NOMO-1 treated with dmso at 0.1 percent for 144 hours (cell line): ENCODE measurements at regions not wholly inside any gene's neighbourhood (a gene's known extent, or its start where the extent isn't known, plus 50 kb on each side); places are given as distances from the start of the nearest gene placed in this dataset.
"Not testable (repeated sequence)": the region's sequence is repeated elsewhere in the genome, so short reads cannot be mapped to it uniquely, and the experiment has no call there.

Experiments
- DNase-seq: peaks from one replicate; lab custom pipeline; 2025; ENCODE audit not compliant: unreplicated experiment; lab: John Stamatoyannopoulos, UW

GRCh38 chr7:69228212-69228811 is 370.0 kb upstream of the AUTS2 start:
- no peak for DNase-seq

- no peak for DNase-seq
Measured at GRCh38 chr7:69232445-69233376, 365.6 kb upstream of the AUTS2 start.

GRCh38 chr7:69237541-69237940 is 360.7 kb upstream of the AUTS2 start:
- no peak for DNase-seq

GRCh38 chr7:69243016-69243415 is 355.3 kb upstream of the AUTS2 start:
- DNase-seq: no peak

GRCh38 chr7:69244701-69245100 is 353.6 kb upstream of the AUTS2 start:
- no peak for DNase-seq

- DNase-seq: no peak
Measured at GRCh38 chr7:69245646-69246045, 352.6 kb upstream of the AUTS2 start.

- no peak for DNase-seq
Measured at GRCh38 chr7:69246758-69247157, 351.5 kb upstream of the AUTS2 start.

GRCh38 chr7:69248382-69248828 is 349.9 kb upstream of the AUTS2 start:
- not testable (repeated sequence) for DNase-seq

- no peak for DNase-seq
Measured at GRCh38 chr7:69250958-69251357, 347.3 kb upstream of the AUTS2 start.

GRCh38 chr7:69254643-69255042 is 343.6 kb upstream of the AUTS2 start:
- DNase-seq: no peak

GRCh38 chr7:69256634-69257081 is 341.6 kb upstream of the AUTS2 start:
- peak; percentile 91 for DNase-seq

GRCh38 chr7:69257592-69257991 is 340.7 kb upstream of the AUTS2 start:
- no peak for DNase-seq

- no peak for DNase-seq
Measured at GRCh38 chr7:69259445-69259844, 338.8 kb upstream of the AUTS2 start.

GRCh38 chr7:69260023-69260422 is 338.3 kb upstream of the AUTS2 start:
- DNase-seq: no peak

GRCh38 chr7:69263550-69263949 is 334.7 kb upstream of the AUTS2 start:
- DNase-seq: no peak

- DNase-seq: no peak
Measured at GRCh38 chr7:69269806-69270205, 328.5 kb upstream of the AUTS2 start.

- no peak for DNase-seq
Measured at GRCh38 chr7:69272101-69272500, 326.2 kb upstream of the AUTS2 start.

GRCh38 chr7:69276011-69276729 is 322.1 kb upstream of the AUTS2 start:
- no peak for DNase-seq

GRCh38 chr7:69277366-69277765 is 320.9 kb upstream of the AUTS2 start:
- no peak for DNase-seq

GRCh38 chr7:69282946-69283345 is 315.3 kb upstream of the AUTS2 start:
- no peak for DNase-seq

- no peak for DNase-seq
Measured at GRCh38 chr7:69283421-69283820, 314.9 kb upstream of the AUTS2 start.

GRCh38 chr7:69285854-69286253 is 312.4 kb upstream of the AUTS2 start:
- no peak for DNase-seq
